NCI-H146 treated with DMSO at 0.1 percent for 48 hours (cell line): ENCODE measurements at regions not wholly inside any gene's neighbourhood (a gene's known extent, or its start where the extent isn't known, plus 50 kb on each side); places are given as distances from the start of the nearest gene placed in this dataset.
A peak's percentile ranks its signal among the peaks of the same experiment; 100 is the strongest.

Experiments used
- DNase-seq: peaks from one replicate; lab custom pipeline; 2025; ENCODE audit not compliant: unreplicated experiment; lab: John Stamatoyannopoulos, UW

DNA sequence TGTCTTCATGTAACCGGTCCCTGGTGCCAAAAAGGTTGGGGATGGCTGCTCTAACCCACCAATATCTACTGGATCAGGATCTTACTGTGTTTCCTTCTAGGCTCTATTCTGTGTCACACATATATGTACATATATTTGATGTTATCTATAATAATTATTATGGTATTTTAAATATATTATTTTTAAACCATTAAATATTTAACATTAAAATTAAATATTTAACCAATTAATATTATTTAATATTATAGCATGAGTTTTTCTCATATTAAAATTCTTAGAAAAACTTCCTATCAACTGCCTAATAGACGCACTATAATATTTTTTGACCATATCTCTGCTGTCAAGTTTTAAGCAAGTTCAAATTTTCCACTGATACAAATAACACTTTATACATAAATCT lies 196.9 kb upstream of the PLET1 start:
- no peak for DNase-seq

DNA sequence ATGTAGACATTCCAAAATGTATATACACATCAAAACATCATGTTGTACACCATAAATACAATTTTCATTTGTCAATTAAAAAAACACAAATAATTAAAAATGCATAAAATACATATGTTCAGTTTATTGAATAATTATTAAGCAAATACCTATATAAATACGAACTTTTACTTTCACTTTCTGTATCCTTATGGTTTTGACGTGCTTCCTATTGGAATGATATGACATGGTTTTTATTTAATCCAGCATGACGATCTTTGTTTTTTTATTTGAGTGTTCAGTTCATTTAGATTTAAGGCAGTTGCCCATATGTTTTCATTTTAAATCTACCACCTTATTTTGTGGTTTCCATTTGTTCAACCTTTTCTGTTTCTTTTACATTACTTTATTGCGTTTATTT lies 198.3 kb upstream of the PLET1 start:
- DNase-seq, result no peak

DNA sequence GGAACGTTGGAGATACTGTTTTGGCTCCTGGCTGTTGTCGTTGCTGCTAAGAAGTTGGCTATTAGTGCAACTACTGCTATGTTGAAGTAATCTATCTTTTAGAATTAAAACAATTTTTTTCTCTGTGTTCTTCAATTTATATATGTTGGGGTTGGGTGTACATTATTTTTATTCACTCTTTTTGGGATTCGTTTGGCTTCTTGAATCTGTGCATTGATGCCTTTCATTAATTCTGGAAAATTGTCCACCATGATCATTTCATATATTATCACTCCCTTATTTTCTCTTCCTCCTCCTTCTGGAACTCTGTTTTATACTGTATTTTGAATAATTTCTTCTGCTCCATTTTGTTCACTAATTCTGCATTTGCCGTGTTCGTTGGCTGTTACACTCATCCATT lies 199.5 kb upstream of the PLET1 start:
- no peak for DNase-seq

DNA sequence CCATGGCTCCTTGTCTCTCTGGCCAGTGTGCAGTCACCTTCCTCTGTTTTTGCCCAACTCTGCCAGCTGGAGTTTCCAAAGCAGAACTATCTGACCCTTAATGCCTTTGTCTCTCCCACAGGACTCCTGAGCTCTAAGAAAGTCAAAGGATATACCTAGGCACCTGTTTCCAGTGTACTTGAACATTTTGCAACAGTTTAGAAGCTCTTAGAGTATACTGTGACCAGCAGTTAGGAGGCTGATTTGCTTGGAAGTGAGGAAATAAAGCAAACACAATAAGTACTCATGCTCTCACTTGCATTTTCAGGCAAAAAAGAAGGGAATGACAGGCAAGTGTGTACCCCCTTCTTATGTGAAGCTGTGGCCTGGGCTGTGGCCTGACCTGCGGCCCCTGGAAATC lies 204.3 kb upstream of the PLET1 start:
- DNase-seq, result no peak

DNA sequence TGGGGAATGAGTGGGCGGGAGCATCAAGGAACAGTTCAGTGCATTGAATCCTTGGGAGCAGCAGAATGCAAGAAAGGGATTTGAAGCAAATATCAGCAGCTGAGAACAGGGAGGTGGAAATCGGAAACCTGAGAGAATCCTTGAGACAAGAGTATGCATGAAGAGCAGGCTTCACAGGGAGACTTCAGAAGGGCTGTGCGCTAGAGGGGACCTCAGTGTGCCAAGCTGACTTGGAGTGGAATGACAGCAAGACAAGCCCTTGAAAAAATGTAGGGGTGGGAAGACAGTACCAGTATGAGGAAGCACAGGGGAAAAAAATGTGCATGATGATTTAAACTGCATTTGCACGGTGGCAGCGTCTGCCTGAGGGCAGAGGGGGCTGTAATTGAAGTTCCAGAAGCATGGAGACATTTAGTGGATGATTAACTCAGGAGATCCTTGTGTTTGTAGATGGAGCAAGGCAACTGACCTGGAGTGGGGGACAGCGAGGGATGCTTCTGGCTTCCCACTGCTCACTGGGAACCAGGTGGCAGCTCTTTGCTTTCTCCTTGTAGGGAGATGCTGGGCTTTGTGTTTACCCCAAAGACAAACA lies 204.9 kb upstream of the PLET1 start:
- DNase-seq, result no peak

DNA sequence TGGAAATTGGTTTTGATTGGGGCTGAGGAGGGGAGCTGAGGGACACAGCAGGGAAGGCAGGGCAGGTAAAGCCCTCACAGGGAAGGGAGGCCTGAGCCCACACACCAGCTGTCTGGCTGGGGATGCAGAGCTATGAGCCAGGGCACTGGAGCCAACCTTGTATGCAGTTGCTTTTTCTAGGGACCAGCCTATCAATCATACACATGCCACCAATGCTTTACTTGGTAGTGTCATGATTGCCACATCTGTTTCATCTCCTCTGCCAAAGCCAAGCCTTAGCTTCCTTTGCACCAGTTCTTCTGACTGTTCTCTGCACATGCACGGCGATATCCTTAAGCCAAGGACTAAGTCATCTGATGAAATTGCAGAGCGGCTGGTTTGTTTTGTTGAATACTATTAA lies 207.1 kb upstream of the PLET1 start:
- no peak for DNase-seq

DNA sequence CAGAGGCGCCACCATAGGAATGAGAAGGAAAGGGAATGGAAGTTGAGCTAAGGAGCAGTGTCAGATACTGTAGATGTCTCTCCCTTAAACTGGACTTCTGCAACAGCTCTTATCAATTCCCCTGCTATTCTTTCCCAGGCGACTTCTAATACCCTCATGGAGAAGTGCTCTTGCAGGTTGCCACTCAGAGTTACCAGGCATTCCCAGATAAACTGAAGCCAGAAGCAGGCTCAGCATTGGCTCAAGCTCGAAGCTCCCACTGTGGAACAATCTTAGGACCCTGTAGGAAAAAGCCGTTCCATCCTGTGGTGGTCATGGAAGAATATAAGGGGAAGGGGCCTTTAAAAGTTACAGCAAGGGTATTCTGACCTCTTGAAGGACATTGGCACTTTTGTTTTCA lies 208.7 kb upstream of the PLET1 start:
- DNase-seq, result no peak

DNA sequence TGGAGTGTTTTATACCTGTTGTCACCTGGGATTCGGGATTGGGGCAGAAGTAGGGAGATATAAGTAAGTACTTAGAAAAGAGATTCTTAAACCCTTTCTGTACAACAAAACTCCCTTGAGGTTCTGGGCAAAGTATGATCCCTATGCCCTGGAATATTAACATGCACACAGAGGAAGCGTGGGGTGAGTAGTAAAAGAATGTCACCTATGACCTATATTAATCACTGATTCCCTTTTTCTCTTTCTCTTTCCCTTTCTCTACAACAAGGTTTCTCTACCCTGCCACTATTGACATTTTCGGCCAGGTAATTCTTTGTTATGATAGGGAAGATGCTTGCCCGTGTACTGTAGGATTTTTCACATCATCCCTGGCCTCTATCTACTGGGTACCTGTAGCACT lies 209.7 kb upstream of the PLET1 start:
- no peak for DNase-seq

DNA sequence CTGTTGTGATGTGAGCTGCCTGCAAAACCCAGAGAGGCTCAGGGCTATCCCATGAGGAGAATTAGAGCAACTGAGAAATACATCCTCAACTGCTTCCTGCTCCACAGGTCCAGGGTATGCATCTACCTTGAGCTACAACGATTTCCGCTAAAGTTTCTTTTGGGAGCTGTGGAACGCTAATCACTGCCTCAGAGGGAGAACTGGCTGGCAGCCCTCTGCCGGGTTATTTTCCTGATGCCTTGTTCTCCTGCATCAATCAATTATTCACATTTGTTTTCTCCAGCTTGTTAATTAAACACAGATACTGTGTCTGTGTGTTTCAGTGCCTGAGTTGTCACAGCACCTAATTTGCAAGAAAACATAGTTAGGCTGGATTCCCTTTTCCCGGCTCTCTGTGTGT lies 211.1 kb upstream of the PLET1 start:
- no peak for DNase-seq

DNA sequence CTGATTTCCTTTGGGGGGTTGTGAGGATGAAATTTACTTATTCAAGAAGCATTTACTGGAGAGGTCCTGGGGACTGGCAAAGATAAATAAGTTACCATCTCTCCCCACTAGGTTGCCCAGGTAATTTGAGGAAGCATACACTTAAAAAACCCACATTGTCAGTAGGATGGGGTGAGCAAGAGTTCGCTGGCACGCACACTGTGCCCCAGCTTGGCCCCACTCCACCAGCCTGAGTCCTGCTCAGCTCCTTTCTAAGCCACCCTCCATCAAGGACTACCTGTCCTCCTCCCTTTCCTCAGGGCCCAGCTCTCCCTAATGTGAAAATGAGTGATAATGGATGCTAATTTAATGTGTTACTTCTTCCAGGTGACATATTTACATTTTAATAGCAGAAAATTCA lies 216.5 kb upstream of the PLET1 start:
- DNase-seq, result no peak

DNA sequence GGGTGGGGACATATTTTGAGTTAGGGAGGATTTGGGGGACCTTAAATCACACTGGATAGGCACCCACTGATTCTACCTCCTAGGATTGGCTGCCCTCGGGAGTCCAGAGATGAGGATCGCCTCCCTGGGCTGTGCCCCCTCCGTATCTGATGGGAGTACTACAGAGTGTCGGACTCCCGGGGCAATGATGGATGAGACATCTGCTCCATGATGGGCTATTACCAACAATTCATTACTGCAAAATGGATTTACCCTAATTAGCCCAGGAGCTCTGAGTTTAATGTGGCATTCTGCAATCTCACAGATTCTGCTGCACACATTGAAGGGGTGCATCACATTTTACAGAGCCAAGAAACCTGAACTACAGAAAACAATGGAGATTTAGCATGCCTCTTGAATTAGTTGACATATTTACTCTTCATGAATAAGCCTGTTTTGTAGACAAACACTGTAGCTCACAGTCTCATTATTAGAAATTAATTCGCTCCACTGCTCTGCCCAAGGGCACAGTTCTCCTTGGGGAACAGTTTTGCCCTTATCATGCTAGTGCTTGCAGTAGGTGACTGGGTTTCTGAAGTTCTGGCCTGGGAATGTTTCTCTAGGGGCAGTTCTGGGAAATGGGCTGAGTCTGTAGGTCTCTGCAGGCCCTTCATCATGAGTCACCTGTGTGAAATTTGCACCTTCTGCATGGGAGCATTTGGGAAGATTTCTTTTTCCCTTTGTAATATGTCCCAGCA lies 217.1 kb upstream of the PLET1 start:
- peak; percentile 19 for DNase-seq

DNA sequence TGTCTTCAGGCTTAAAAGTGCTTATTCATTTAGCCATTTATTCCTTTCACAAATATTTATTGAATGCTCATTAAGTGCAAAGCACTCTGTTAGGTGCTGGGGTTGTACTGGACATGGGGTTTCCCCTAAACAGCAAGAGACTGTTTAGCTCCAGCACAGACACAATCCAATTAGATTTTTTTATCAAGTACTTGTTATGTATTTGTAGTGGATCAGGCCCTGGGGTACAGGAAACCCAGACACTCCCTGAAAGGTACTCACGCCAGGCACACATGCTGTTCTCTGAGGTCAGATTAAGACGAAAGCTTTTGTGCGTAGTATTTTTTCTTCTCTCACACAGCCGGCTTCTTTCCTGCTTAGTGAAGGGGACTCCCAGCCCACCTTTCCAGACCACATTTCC lies 218.1 kb upstream of the PLET1 start:
- no peak for DNase-seq

DNA sequence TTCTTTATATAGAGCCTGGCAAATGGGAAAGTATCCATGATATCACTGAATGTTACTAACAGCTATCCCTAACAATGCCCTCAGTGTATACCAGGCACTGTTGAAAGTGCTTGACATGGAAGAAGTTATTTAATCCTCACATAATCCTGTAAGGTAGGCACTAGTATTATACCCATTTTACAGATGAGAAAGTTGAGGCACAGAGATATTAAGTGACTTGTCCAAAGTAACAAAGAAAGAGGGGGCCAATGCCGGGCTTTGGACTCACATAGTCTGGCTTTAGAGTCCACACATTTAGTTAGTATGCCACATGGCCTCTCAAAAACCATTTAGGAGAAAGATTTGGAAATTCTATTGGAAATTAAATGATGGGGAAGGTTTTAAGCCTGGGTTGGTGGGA lies 220.8 kb upstream of the PLET1 start:
- DNase-seq, result no peak

DNA sequence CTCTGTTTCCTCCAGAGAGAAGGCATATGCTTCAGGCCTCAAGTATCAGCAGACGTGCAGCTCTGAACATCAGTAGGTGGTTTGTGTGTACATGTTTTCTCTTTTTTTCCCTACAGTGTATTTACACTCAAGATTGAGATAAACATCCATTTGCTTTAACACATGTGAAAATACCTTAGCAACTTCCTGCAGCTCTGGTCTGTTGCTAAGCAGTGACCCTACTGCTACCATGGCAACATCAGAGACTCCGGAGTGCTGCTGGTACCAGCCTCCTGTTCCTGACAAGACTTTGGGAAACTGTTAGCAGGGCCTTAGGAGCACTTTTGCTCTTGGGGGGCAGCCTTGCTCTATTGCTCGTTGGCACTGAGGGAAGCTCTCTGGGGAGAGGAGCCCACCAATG lies 221.2 kb upstream of the PLET1 start:
- no peak for DNase-seq

DNA sequence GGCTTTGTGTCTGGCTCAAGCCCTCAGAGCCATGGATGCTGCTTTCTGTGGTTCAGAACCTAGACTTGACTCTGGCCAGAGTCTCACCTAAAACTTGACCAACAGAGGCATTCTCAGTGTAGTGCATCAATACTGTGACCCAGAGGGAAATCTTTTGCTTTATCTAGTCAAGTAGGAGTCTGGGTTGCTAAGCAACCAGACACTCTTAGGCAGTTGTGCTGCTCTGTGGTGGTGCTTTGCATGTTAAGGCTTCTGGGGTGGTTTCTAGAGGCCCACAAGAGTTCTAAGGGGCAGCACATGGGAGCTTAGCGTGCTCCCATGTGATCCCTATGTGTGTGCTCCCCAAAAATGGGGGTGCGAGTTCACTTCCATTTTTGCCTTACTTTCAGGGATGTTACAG lies 224.6 kb upstream of the PLET1 start:
- no peak for DNase-seq

DNA sequence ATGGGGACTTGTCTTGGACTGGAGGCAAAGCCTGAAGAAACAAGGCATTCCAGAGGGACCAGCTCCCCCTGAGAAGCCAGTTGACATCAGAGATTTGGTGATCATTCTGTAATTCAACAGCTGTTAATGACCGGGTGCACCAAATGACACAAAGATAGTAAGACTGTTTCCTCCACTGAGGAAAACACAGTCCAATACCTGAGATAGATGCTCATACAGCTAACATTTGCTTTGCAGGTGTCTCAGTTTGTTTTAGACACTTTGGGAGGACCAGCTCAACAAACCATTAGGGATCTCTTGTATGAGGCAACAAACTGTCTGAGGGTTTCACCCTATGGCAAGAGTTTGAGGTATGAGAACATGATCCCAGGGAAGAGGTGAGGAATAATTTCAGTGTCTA lies 237.2 kb upstream of the PLET1 start:
- DNase-seq, result no peak

DNA sequence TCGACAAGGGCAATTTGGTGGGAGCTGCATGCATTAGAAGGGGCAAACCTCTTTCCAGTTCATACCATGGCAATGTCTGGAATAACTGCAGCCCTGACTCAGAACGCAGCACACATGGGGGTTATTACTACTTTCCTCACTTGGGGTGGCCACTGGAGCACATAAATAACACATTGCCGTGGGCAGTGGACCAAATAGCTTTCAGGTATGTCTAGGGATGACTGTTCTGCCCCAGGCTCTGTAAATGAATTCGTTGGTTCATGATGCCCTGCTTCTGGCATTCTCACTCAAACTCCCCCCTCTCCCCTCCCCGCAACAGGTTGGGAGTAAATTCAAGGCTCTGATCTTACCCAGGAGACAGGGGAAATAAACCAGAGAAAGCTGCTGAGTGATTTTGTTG lies 238.0 kb upstream of the PLET1 start:
- DNase-seq, result no peak

DNA sequence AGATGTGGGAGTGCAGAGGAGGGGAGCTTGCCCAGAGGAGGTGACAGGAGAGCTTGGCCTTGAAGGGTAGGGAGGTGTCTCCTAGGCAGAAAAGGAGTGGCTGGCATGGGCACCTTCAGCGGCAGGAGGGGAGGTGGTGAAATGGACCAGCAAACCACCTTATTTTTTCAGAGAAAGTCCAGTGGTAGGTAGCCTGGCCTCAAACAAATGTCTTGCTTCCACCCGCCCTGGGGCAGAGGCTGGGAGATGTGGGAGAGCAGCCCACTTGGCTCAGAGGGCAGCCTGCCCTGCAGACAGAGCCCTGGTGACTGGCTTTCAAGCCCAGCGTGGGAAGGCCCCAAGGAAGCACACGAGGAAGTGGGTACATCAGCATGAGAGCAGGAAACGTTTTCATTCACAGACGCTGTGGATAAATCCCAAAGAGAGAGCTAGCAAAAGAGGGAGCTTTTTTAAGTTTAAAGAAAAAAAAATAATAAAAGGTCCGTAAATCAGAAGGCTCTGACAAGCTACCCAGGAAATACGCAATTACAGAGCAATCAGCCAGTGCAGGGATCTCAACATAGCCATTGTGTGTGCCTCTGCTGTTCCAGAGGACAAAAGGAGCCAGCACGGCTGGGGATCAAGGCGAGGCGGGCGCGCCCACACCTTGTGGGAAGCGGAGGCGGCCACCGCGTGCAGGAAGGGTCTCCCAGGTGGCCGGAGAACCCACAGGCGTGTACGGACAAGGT lies 238.7 kb upstream of the PLET1 start:
- peak; percentile 78 for DNase-seq

DNA sequence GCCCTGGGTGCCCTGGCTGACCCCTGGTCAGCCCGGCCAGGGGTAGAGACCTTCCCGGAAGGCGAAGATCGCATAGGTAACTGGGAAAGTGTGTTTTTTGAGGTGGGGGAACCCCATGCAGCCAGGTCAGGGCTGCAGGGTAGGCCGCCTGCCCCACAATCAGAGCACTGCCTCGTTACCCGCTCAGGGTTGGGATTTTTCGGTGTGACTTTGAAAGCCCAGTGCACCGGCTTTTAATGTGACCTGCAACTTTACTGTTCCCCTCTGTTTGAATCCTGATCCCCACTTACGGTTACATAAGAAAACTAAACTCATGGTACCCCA lies 239.2 kb upstream of the PLET1 start:
- no peak for DNase-seq

DNA sequence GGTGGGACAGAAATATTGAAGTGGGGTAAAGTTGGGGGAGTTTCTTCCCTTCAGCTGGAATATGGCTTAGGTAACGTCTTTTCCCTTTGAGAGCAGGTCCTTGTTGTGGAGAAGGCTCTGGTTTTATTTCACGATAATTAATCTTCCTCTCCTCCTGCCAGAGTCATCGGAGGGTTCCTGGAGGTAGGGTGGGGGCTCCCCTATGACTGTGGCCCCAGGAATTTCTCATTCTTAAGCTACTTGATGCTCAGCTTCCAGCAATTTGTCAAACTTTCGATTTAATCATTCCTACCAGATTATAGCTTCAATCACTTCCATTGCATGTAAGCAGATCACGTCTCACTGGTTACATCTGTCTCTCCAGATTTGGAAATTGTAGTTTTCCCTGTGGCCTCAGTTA lies 242.8 kb upstream of the PLET1 start:
- no peak for DNase-seq

DNA sequence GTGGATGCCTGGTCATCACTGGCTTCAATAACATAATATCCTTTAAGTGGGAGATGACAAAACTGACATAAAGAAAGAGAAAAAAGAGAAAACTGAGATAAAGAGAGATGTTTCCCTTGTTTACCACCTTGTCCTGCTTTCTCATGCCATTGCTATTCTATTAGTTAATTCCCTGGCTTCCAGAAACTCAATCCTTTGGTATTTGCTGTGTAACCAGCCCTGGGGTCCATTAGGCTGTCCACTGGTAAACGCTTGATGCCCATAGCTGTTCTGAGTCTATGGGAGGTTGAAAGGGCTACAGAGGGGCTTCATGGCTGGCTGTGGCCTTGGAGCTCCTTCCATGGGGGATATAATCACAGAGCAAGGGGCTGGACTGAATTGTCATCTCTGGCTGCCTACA lies 243.4 kb upstream of the PLET1 start:
- no peak for DNase-seq

DNA sequence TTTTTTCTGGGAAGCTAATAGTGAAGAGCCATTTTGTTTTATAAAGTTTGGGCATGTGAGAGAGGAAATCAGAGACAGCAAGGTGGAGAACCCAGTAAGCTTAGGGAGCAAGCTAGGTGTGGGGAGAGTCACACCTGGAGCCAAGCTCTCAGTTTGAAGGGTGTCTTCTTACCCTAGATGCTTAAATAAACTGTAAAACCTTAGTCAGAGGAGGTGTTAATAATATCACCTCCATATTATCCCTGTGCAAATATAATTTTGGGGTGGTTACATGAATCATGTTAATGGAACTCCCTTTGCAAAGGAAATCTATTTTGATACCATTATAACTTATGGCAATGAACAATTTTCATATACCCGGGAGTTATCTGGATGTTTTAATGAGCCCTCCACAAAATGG lies 246.2 kb upstream of the PLET1 start:
- no peak for DNase-seq

DNA sequence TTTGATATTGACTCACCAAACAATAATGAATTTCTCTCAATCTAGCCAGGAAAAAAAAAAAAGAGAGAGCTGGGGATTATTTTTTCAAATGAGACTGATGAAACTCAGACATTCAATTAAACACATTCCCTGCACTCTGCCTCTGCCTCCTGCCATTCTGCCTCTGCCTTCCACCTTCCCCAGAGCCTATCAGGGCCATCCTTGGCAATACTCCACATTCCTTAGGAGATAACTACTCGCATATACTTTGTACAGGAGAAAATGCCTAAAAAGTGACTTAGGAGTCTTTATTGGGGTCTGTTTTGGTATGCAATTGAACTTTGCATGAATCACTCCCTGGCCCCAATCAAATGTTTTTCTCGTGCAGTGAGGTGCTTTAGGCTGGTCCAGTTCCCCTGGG lies 246.6 kb upstream of the PLET1 start:
- DNase-seq, result no peak
